ENCODE measurements at regions not wholly inside any gene's neighbourhood (a gene's known extent, or its start where the extent isn't known, plus 50 kb on each side); places are given as distances from the start of the nearest gene placed in this dataset.

DNA sequence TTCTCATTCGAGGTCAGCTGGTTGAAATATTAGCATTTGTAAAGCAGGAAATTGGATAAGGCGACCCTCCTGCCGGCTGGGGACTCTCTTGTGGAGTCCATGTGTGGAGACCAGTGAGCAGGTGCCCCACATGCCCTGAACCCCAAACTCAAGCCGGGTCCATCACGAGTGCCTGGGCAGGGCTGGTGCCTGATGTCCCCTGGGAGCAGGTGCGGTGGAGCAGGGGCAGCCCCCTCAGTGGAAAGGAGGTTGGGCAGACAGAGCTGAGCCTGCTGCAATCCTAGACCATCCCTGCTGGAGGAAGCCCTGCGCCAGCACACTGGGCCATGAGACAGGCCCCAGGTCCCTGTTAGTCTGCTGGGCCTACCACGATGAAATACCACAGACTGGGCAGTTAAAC lies 395.6 kb downstream of the NPHP4 start:
- TF ChIP-seq POLR2AphosphoS5 (IDR thresholded peaks at IDR 0.05) (no peak), POLR2A (IDR thresholded peaks at IDR 0.05) (no peak)
- TF ChIP-seq, protein P1, sequence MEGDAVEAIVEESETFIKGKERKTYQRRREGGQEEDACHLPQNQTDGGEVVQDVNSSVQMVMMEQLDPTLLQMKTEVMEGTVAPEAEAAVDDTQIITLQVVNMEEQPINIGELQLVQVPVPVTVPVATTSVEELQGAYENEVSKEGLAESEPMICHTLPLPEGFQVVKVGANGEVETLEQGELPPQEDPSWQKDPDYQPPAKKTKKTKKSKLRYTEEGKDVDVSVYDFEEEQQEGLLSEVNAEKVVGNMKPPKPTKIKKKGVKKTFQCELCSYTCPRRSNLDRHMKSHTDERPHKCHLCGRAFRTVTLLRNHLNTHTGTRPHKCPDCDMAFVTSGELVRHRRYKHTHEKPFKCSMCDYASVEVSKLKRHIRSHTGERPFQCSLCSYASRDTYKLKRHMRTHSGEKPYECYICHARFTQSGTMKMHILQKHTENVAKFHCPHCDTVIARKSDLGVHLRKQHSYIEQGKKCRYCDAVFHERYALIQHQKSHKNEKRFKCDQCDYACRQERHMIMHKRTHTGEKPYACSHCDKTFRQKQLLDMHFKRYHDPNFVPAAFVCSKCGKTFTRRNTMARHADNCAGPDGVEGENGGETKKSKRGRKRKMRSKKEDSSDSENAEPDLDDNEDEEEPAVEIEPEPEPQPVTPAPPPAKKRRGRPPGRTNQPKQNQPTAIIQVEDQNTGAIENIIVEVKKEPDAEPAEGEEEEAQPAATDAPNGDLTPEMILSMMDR (IDR thresholded peaks at IDR 0.05): no peak

All from prostate gland (tissue), 2 donors.